ENCODE measurements at regions not wholly inside any gene's neighbourhood (a gene's known extent, or its start where the extent isn't known, plus 50 kb on each side); places are given as distances from the start of the nearest gene placed in this dataset.

DNA sequence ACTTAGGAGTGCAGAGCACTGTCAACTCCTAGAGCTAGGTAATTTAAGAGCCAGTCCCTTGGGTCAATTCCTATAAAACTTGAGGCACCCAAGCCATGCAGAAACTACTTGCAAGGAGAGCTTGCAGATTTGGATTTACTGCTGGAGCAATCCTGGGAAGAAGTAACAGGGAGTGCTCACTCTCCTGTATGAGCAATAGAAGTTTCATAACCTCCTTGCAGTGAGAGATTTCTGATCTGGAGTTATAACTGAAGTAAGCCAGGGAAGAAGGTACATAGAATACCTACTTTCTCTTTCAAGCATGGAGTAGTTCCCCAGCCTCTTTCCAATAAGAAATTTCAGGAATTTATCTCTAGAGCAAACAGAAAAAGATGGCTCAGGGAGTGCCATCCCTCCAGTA lies 650.1 kb upstream of the USP15 start:
- DNase-seq (no peak), ATAC-seq (no peak)
- Histone ChIP-seq H3K4me3 (no peak overlapping the region), H3K36me3 (replicated peaks in 1 of 2; ENCODE audit: insufficient read depth in 1 of 2, low read depth in 2 of 2) (no peaks in the 10 kb centered on the region), H3K4me1 (no peaks in the 10 kb centered on the region), H3K9me3 (no peaks in the 10 kb centered on the region), H3K27ac (no peak overlapping the region), H3K27me3 (no peaks in the 10 kb centered on the region)
- intact Hi-C loops (cut with DNase I), result no loop called here
- no peak for TF ChIP-seq POLR2A (IDR thresholded peaks at IDR 0.05)
- TF ChIP-seq, protein P1, sequence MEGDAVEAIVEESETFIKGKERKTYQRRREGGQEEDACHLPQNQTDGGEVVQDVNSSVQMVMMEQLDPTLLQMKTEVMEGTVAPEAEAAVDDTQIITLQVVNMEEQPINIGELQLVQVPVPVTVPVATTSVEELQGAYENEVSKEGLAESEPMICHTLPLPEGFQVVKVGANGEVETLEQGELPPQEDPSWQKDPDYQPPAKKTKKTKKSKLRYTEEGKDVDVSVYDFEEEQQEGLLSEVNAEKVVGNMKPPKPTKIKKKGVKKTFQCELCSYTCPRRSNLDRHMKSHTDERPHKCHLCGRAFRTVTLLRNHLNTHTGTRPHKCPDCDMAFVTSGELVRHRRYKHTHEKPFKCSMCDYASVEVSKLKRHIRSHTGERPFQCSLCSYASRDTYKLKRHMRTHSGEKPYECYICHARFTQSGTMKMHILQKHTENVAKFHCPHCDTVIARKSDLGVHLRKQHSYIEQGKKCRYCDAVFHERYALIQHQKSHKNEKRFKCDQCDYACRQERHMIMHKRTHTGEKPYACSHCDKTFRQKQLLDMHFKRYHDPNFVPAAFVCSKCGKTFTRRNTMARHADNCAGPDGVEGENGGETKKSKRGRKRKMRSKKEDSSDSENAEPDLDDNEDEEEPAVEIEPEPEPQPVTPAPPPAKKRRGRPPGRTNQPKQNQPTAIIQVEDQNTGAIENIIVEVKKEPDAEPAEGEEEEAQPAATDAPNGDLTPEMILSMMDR (IDR thresholded peaks at IDR 0.05), result no peak

DNA sequence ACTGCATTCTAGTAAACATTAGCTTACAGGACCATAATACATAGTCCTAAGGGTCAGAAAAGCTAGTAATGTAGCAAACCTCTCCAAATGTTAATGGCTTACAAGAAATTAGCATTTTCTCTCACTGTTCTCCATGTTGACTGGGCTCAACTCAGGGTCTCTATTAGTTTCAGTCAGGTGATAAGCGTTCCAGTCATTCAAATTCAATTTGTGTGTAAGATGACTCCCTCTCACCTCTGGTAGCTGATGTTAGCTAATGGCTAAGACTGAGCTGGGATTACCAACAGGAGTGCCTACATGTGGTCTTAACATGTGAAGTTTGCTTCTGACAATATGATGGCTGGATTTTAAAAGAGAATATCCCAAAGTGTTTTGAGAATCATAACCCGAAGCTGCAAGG lies 630.5 kb upstream of the USP15 start:
- H3K27me3 ChIP-seq, result no peaks in the 10 kb centered on the region
- DNase-seq (no peak), ATAC-seq (no peak)
- intact Hi-C loops (cut with DNase I), result no loop called here
- H3K27ac ChIP-seq, result no peak overlapping the region
- 60 to 84% methylated on average over 2 of the region's 2 CpGs for WGBS, 2 donors
- no peak for TF ChIP-seq POLR2A (IDR thresholded peaks at IDR 0.05)
- TF ChIP-seq, protein P1 (IDR thresholded peaks at IDR 0.05), result no peak
- no peaks in the 10 kb centered on the region for H3K36me3 ChIP-seq (replicated peaks in 1 of 2; ENCODE audit: insufficient read depth in 1 of 2, low read depth in 2 of 2)
- no peaks in the 10 kb centered on the region for H3K9me3 ChIP-seq
- H3K4me3 ChIP-seq, result no peak overlapping the region
- H3K4me1 ChIP-seq, result no peaks in the 10 kb centered on the region

DNA sequence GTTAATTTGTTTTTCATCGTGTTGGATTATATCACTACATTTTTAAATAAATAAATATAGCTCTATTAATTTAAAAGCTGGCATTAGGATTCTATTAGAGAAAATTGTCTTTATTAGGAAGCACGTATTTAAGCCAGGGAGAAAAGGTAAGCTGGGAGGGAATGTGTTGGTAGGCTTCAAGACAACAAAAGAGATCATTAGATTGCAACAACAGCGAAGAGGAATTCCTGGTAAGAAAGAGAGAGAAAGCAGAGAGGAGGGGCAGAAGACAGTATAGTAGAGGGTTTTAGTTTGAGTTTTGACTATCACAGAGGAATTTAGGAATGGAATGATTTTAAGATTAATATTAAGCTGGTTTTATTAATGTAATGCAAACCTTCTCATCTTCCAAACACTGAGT lies 613.6 kb upstream of the USP15 start:
- ATAC-seq, result no peak
- no peak for DNase-seq

GRCh38 chr12:61647566-61647965 lies 612.6 kb upstream of the USP15 start:
- no peak for ATAC-seq
- Histone ChIP-seq H3K4me1 (no peaks in the 10 kb centered on the region), H3K27me3 (no peaks in the 10 kb centered on the region), H3K9me3 (no peaks in the 10 kb centered on the region), H3K36me3 (replicated peaks in 1 of 2; ENCODE audit: insufficient read depth in 1 of 2, low read depth in 2 of 2) (no peaks in the 10 kb centered on the region), H3K27ac (no peak overlapping the region), H3K4me3 (no peak overlapping the region)
- WGBS, 2 donors, result 59 to 67% methylated on average over 2 of the region's 2 CpGs
- DNase-seq, result no peak
- intact Hi-C loops (cut with DNase I), result no loop called here
- TF ChIP-seq, protein P1 (IDR thresholded peaks at IDR 0.05), result no peak
- no peak for TF ChIP-seq POLR2A (IDR thresholded peaks at IDR 0.05)

More for the DNA sequence above, 613.6 kb upstream of the USP15 start:
- intact Hi-C loops (cut with DNase I), result no loop called here
- no peak overlapping the region for H3K4me3 ChIP-seq
- TF ChIP-seq, protein P1 (IDR thresholded peaks at IDR 0.05), result no peak
- no peak for TF ChIP-seq POLR2A (IDR thresholded peaks at IDR 0.05)
- no peaks in the 10 kb centered on the region for H3K4me1 ChIP-seq
- WGBS, 2 donors, result 68 to 71% methylated on average over 3 of the region's 3 CpGs
- H3K9me3 ChIP-seq, result no peaks in the 10 kb centered on the region
- no peaks in the 10 kb centered on the region for H3K36me3 ChIP-seq (replicated peaks in 1 of 2; ENCODE audit: insufficient read depth in 1 of 2, low read depth in 2 of 2)
- H3K27ac ChIP-seq, result no peak overlapping the region
- no peaks in the 10 kb centered on the region for H3K27me3 ChIP-seq

GRCh38 chr12:61652265-61652664 lies 607.9 kb upstream of the USP15 start:
- no peak for DNase-seq
- Histone ChIP-seq H3K36me3 (replicated peaks in 1 of 2; ENCODE audit: insufficient read depth in 1 of 2, low read depth in 2 of 2) (no peaks in the 10 kb centered on the region), H3K4me1 (no peaks in the 10 kb centered on the region), H3K9me3 (no peaks in the 10 kb centered on the region), H3K27ac (no peak overlapping the region), H3K27me3 (no peaks in the 10 kb centered on the region), H3K4me3 (no peak overlapping the region)
- WGBS, 2 donors, result 81 to 91% methylated on average over 2 of the region's 2 CpGs
- TF ChIP-seq, protein P1 (IDR thresholded peaks at IDR 0.05), result no peak
- intact Hi-C loops (cut with DNase I), result no loop called here
- ATAC-seq, result no peak
